NCI-H82 treated with DMSO at 0.1 percent for 48 hours (cell line): ENCODE measurements at regions not wholly inside any gene's neighbourhood (a gene's known extent, or its start where the extent isn't known, plus 50 kb on each side); places are given as distances from the start of the nearest gene placed in this dataset.
A peak's percentile ranks its signal among the peaks of the same experiment; 100 is the strongest.

Experiments
- DNase-seq: peaks from one replicate; lab custom pipeline; 2025; ENCODE audit not compliant: unreplicated experiment; lab: John Stamatoyannopoulos, UW

- DNase-seq: no peak
Measured at GRCh38 chr11:115718945-115719344, 214.7 kb upstream of the CADM1 start.

GRCh38 chr11:115718106-115718505 is 213.9 kb upstream of the CADM1 start:
- DNase-seq: no peak

- DNase-seq: no peak
Measured at GRCh38 chr11:115716601-115717529, 212.7 kb upstream of the CADM1 start.

GRCh38 chr11:115716080-115716479 is 211.9 kb upstream of the CADM1 start:
- no peak for DNase-seq

- no peak for DNase-seq
Measured at GRCh38 chr11:115715251-115715770, 211.1 kb upstream of the CADM1 start.

- no peak for DNase-seq
Measured at GRCh38 chr11:115712296-115712695, 208.1 kb upstream of the CADM1 start.

- no peak for DNase-seq
Measured at GRCh38 chr11:115710980-115711379, 206.8 kb upstream of the CADM1 start.

- DNase-seq: no peak
Measured at GRCh38 chr11:115710426-115710825, 206.2 kb upstream of the CADM1 start.

GRCh38 chr11:115709297-115709696 is 205.1 kb upstream of the CADM1 start:
- DNase-seq: no peak

- no peak for DNase-seq
Measured at GRCh38 chr11:115707180-115707905, 203.1 kb upstream of the CADM1 start.

GRCh38 chr11:115706626-115707135 is 202.5 kb upstream of the CADM1 start:
- no peak for DNase-seq

GRCh38 chr11:115705200-115705599 is 201.0 kb upstream of the CADM1 start:
- no peak for DNase-seq

- no peak for DNase-seq
Measured at GRCh38 chr11:115700981-115701875, 197.0 kb upstream of the CADM1 start.

GRCh38 chr11:115700496-115700895 is 196.3 kb upstream of the CADM1 start:
- no peak for DNase-seq

GRCh38 chr11:115699733-115700132 is 195.5 kb upstream of the CADM1 start:
- DNase-seq: no peak

- no peak for DNase-seq
Measured at GRCh38 chr11:115699326-115699725, 195.1 kb upstream of the CADM1 start.

- DNase-seq: no peak
Measured at GRCh38 chr11:115698243-115698642, 194.0 kb upstream of the CADM1 start.

GRCh38 chr11:115696563-115696962 is 192.3 kb upstream of the CADM1 start:
- DNase-seq: no peak

- peak; percentile 68 for DNase-seq
Measured at GRCh38 chr11:115695677-115696364, 191.6 kb upstream of the CADM1 start.

GRCh38 chr11:115693002-115693401 is 188.8 kb upstream of the CADM1 start:
- no peak for DNase-seq
